Esophagus squamous epithelium (tissue), 4 donors: ENCODE measurements at regions not wholly inside any gene's neighbourhood (a gene's known extent, or its start where the extent isn't known, plus 50 kb on each side); places are given as distances from the start of the nearest gene placed in this dataset.

ENCODE experiments used
- POLR2A ChIP-seq, 4 donors: fragments of 450-650 bp; IDR thresholded peaks; one replicate each; pipeline ENCODE4 v1.6.1; 2017; ENCODE audit warnings: antibody characterized with exemption in 4 of 4, mild to moderate bottlenecking in 4 of 4, moderate library complexity in 3 of 4
- TF ChIP-seq, protein P1 (sequence below), 6 experiments: fragments of 450-650 bp in 4 of 6; fragments of 200-600 bp in 2 of 6; sonication (generic) in 2 of 6; IDR thresholded peaks; one replicate each; pipeline ENCODE4 v1.5.1; 2016 to 2019; ENCODE audit warnings: antibody characterized with exemption in 6 of 6, mild to moderate bottlenecking in 4 of 6, moderate library complexity in 4 of 6

DNA sequence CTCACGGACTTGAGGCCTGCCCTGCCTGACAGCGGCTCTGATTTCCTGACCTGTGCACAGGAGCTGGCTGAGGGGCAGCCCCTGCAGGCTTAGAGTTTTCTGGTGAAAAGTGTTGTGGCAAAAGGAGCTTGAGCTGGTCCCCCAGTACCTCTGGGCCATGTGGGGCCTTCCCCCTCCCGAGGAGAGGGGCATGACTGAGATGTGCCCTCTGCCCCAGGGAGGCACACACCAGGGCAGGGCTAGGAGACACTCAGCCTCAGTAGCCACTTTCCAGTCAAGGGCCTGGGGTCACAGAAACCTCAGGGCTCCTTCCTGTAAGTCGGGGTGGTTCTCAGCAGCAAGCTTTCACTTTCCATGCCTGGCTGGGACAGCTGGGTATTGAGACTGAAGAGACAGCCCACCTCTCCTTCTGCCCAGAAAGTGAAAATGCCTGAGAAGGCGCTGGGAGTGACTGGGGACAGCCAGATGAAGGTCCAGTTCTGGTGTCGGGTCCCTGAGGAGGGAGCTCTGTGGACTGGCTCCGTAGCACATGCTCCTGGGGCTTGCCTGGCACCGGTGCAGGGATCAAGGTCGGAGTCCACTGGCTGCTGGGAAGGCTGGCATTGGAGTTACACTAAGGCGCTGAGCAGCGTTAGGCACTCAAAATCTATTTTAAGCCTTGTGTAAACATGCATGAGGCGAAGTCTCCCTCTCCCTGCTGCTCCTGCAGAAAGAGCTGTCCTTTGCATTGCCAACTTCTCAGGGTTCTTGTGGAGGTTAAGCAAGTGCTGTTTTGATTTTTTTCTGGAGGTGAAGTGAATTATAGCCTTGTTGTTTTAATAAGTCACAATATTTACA lies 394.9 kb downstream of the GADD45G start:
- TF ChIP-seq, protein P1, sequence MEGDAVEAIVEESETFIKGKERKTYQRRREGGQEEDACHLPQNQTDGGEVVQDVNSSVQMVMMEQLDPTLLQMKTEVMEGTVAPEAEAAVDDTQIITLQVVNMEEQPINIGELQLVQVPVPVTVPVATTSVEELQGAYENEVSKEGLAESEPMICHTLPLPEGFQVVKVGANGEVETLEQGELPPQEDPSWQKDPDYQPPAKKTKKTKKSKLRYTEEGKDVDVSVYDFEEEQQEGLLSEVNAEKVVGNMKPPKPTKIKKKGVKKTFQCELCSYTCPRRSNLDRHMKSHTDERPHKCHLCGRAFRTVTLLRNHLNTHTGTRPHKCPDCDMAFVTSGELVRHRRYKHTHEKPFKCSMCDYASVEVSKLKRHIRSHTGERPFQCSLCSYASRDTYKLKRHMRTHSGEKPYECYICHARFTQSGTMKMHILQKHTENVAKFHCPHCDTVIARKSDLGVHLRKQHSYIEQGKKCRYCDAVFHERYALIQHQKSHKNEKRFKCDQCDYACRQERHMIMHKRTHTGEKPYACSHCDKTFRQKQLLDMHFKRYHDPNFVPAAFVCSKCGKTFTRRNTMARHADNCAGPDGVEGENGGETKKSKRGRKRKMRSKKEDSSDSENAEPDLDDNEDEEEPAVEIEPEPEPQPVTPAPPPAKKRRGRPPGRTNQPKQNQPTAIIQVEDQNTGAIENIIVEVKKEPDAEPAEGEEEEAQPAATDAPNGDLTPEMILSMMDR (IDR thresholded peaks at IDR 0.05) = no peak
- TF ChIP-seq POLR2A (IDR thresholded peaks at IDR 0.05) = no peak
